ENCODE measurements at regions not wholly inside any gene's neighbourhood (a gene's known extent, or its start where the extent isn't known, plus 50 kb on each side); places are given as distances from the start of the nearest gene placed in this dataset.

DNA sequence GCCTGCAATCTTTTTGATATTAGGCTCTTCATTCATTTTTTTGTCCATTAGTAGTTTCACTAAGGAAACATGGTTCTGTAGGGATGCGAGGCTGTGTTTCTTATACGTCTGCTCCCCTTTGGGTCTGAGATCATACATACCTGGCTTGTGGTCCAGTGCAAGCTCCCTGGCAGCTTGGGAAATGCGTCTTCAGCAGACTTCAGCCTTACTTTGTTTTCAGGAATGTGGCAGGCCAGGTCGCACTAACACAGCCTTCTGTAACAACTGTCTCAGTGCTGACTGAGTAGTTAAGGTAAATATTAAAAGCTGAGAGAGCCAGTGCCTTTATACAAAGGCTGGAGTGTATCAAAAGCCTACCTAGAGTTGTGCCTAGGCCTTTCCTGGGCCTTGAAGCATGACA, 970.5 kb upstream of the EEF2KMT start (continued):
- TF ChIP-seq, protein P1, sequence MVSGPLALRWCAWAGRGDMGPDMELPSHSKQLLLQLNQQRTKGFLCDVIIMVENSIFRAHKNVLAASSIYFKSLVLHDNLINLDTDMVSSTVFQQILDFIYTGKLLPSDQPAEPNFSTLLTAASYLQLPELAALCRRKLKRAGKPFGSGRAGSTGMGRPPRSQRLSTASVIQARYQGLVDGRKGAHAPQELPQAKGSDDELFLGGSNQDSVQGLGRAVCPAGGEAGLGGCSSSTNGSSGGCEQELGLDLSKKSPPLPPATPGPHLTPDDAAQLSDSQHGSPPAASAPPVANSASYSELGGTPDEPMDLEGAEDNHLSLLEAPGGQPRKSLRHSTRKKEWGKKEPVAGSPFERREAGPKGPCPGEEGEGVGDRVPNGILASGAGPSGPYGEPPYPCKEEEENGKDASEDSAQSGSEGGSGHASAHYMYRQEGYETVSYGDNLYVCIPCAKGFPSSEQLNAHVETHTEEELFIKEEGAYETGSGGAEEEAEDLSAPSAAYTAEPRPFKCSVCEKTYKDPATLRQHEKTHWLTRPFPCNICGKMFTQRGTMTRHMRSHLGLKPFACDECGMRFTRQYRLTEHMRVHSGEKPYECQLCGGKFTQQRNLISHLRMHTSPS (CRISPR knock-in tag; IDR thresholded peaks at IDR 0.05; ENCODE audit: low read depth) = no peak
- TF ChIP-seq, protein P2, sequence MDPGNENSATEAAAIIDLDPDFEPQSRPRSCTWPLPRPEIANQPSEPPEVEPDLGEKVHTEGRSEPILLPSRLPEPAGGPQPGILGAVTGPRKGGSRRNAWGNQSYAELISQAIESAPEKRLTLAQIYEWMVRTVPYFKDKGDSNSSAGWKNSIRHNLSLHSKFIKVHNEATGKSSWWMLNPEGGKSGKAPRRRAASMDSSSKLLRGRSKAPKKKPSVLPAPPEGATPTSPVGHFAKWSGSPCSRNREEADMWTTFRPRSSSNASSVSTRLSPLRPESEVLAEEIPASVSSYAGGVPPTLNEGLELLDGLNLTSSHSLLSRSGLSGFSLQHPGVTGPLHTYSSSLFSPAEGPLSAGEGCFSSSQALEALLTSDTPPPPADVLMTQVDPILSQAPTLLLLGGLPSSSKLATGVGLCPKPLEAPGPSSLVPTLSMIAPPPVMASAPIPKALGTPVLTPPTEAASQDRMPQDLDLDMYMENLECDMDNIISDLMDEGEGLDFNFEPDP (CRISPR knock-in tag; conservative IDR thresholded peaks at IDR 0.05) = no peak
- TF ChIP-seq, protein P3, sequence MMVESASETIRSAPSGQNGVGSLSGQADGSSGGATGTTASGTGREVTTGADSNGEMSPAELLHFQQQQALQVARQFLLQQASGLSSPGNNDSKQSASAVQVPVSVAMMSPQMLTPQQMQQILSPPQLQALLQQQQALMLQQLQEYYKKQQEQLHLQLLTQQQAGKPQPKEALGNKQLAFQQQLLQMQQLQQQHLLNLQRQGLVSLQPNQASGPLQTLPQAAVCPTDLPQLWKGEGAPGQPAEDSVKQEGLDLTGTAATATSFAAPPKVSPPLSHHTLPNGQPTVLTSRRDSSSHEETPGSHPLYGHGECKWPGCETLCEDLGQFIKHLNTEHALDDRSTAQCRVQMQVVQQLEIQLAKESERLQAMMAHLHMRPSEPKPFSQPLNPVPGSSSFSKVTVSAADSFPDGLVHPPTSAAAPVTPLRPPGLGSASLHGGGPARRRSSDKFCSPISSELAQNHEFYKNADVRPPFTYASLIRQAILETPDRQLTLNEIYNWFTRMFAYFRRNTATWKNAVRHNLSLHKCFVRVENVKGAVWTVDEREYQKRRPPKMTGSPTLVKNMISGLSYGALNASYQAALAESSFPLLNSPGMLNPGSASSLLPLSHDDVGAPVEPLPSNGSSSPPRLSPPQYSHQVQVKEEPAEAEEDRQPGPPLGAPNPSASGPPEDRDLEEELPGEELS (CRISPR knock-in tag; IDR thresholded peaks at IDR 0.05) = no peak
- no peak for TF ChIP-seq NFKB2 (CRISPR knock-in tag; IDR thresholded peaks at IDR 0.05; ENCODE audit: borderline replicate concordance)
- no peak for TF ChIP-seq KLF16 (CRISPR knock-in tag; IDR thresholded peaks at IDR 0.05)
- TF ChIP-seq ATRX (CRISPR knock-in tag; IDR thresholded peaks at IDR 0.05; ENCODE audit: borderline replicate concordance) = no peak

DNA sequence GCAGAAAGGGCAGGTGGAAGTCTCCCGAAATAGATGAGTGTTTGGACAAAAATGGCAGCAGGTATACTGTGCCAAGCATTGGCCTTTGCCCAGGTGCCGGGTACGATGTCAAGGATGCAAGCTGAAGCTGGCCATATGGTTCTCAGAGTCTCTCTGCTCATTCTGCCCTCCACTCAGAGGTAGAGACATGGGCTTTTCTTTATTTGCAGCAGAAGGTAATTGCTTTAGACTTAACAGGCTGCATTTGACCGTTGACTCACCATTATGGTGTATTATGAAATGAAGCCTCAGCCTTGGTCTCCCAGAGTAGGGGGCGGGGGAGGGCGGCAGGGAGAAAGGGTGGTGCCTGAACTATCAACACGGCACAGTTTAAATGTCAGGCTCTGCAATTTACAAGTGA, 969.1 kb upstream of the EEF2KMT start:
- BruUV-seq (replicated peaks) = no TSS peak
- CTCF ChIA-PET (ENCODE audit: low intra/inter-chr PET ratio, low total read pairs) = no interaction called here
- TF ChIP-seq, protein P4, sequence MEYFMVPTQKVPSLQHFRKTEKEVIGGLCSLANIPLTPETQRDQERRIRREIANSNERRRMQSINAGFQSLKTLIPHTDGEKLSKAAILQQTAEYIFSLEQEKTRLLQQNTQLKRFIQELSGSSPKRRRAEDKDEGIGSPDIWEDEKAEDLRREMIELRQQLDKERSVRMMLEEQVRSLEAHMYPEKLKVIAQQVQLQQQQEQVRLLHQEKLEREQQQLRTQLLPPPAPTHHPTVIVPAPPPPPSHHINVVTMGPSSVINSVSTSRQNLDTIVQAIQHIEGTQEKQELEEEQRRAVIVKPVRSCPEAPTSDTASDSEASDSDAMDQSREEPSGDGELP (IDR thresholded peaks at IDR 0.05; ENCODE audit: borderline replicate concordance, low read depth) = no peak
- TF ChIP-seq ZC3H13 (CRISPR knock-in tag; IDR thresholded peaks at IDR 0.05) (no peak), JDP2 (CRISPR knock-in tag; IDR thresholded peaks at IDR 0.05; ENCODE audit: borderline replicate concordance) (no peak), CC2D1A (CRISPR knock-in tag; IDR thresholded peaks at IDR 0.05) (no peak), ZNF567 (CRISPR knock-in tag; IDR thresholded peaks at IDR 0.05; ENCODE audit: borderline replicate concordance) (no peak), ZNF615 (CRISPR knock-in tag; IDR thresholded peaks at IDR 0.05; ENCODE audit: borderline replicate concordance) (no peak), ZNF780A (CRISPR knock-in tag; IDR thresholded peaks at IDR 0.05) (no peak)
- TF ChIP-seq, protein P5, sequence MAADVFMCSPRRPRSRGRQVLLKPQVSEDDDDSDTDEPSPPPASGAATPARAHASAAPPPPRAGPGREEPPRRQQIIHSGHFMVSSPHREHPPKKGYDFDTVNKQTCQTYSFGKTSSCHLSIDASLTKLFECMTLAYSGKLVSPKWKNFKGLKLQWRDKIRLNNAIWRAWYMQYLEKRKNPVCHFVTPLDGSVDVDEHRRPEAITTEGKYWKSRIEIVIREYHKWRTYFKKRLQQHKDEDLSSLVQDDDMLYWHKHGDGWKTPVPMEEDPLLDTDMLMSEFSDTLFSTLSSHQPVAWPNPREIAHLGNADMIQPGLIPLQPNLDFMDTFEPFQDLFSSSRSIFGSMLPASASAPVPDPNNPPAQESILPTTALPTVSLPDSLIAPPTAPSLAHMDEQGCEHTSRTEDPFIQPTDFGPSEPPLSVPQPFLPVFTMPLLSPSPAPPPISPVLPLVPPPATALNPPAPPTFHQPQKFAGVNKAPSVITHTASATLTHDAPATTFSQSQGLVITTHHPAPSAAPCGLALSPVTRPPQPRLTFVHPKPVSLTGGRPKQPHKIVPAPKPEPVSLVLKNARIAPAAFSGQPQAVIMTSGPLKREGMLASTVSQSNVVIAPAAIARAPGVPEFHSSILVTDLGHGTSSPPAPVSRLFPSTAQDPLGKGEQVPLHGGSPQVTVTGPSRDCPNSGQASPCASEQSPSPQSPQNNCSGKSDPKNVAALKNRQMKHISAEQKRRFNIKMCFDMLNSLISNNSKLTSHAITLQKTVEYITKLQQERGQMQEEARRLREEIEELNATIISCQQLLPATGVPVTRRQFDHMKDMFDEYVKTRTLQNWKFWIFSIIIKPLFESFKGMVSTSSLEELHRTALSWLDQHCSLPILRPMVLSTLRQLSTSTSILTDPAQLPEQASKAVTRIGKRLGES (CRISPR knock-in tag; IDR thresholded peaks at IDR 0.05; ENCODE audit: borderline replicate concordance) = no peak

More for the DNA sequence above, 969.1 kb upstream of the EEF2KMT start:
- intact Hi-C loops (cut with micrococcal nuclease; ENCODE audit: unreplicated experiment) (no loop called here), in situ Hi-C loops (cut with HindIII; ENCODE audit: extremely low pct_ligation_motif_present, low pct_unique_long_range_greater_than_20kb) (no loop called here)
- H3K9me3 ChIP-seq (ENCODE audit: low read length) = no peaks in the 10 kb centered on the region
- no peaks in the 10 kb centered on the region for H4K20me1 ChIP-seq (ENCODE audit: insufficient read depth, low read length)
- no peak for DNase-seq (ENCODE audit: low spot score)
- no peak for FAIRE-seq
- H3K9ac ChIP-seq (ENCODE audit: insufficient read depth, low read depth, low read length) = no peak overlapping the region
- no peak overlapping the region for H3K27ac ChIP-seq (ENCODE audit: extremely low read length, insufficient read depth, low read length)
- H3K4me2 ChIP-seq (ENCODE audit: low read depth, low read length) = no peak overlapping the region
- no peak overlapping the region for H3K4me3 ChIP-seq (replicated peaks in 1 of 3; ENCODE audit: insufficient read depth in 1 of 3, low read depth in 2 of 3, low read length in 3 of 3)
- no peaks in the 10 kb centered on the region for H3K36me3 ChIP-seq (replicated peaks in 1 of 2; ENCODE audit: control insufficient read depth in 1 of 2, insufficient read depth in 2 of 2, low read length in 2 of 2)
- H3K27me3 ChIP-seq (ENCODE audit: control insufficient read depth in 1 of 2, insufficient read depth in 2 of 2, low read length in 2 of 2) = peaks cover 0 to 4% of the 10 kb centered on the region in 2 experiments; a peak in 1 of 5 replicates
- no peak overlapping the region for H2AFZ ChIP-seq (ENCODE audit: low read length)
- no peak for ATAC-seq
- H3K4me1 ChIP-seq (ENCODE audit: insufficient read depth, low read length) = no peaks in the 10 kb centered on the region
- 4% methylated on average over 3 of the region's 7 CpGs for WGBS (ENCODE audit: low lambda C conversion rate)
- H3K79me2 ChIP-seq (ENCODE audit: insufficient read depth, low read length) = no peaks in the 10 kb centered on the region
- POLR2A ChIA-PET = no interaction called here

Data from HepG2 (cell line).